H9 (cell line): ENCODE measurements at regions not wholly inside any gene's neighbourhood (a gene's known extent, or its start where the extent isn't known, plus 50 kb on each side); places are given as distances from the start of the nearest gene placed in this dataset.
"Not testable (repeated sequence)": the region's sequence is repeated elsewhere in the genome, so short reads cannot be mapped to it uniquely, and the experiment has no call there.

Experiments
- DNase-seq: peaks from one replicate; pipeline ENCODE4 v3.0.0-alpha.2; 2017
- H2AFZ ChIP-seq: one replicate; pipeline ENCODE4 v1.6.1; 2013; ENCODE audit warnings: mild to moderate bottlenecking, low read length, control low read depth, moderate library complexity
- H2AK5ac ChIP-seq: 2 replicates; pipeline ENCODE4 v1.6.1; 2013; ENCODE audit warnings: low read length, control low read depth, mixed read lengths; ENCODE audit not compliant: insufficient read length
- H2BK120ac ChIP-seq: one replicate; pipeline ENCODE4 v1.6.1; 2013; ENCODE audit warnings: low read depth, mild to moderate bottlenecking, low read length, control low read depth, inconsistent platforms; ENCODE audit not compliant: poor library complexity, severe bottlenecking
- H2BK12ac ChIP-seq: 2 replicates; pipeline ENCODE4 v1.6.1; 2013; ENCODE audit warnings: low read length, control low read depth, mixed read lengths, low read depth; ENCODE audit not compliant: insufficient read length
- H2BK15ac ChIP-seq: 2 replicates; pipeline ENCODE4 v1.6.1; 2013; ENCODE audit warnings: low read depth, low read length, control low read depth
- H2BK20ac ChIP-seq: one replicate; pipeline ENCODE4 v1.6.1; 2013; ENCODE audit warnings: low read depth, mild to moderate bottlenecking, low read length, control low read depth, inconsistent platforms; ENCODE audit not compliant: poor library complexity, severe bottlenecking
- H2BK5ac ChIP-seq: 2 replicates; pipeline ENCODE4 v1.6.1; 2013; ENCODE audit warnings: low read length, control low read depth, mixed read lengths; ENCODE audit not compliant: insufficient read length
- H3K14ac ChIP-seq: 2 replicates; pipeline ENCODE4 v1.6.1; 2013; ENCODE audit warnings: low read length, control low read depth; ENCODE audit not compliant: insufficient read depth
- H3K18ac ChIP-seq: 2 replicates; pipeline ENCODE4 v1.6.1; 2013; ENCODE audit warnings: low read depth, mild to moderate bottlenecking, mixed read lengths, low read length, control low read depth; ENCODE audit not compliant: insufficient read length
- H3K23ac ChIP-seq: 2 replicates; pipeline ENCODE4 v1.6.1; 2013; ENCODE audit warnings: low read length, control low read depth, mixed read lengths, low read depth; ENCODE audit not compliant: insufficient read length
- H3K23me2 ChIP-seq: 2 replicates; pipeline ENCODE4 v1.6.1; 2013; ENCODE audit warnings: low read depth, mild to moderate bottlenecking, mixed read lengths, low read length, control low read depth; ENCODE audit not compliant: insufficient read length, poor library complexity, severe bottlenecking
- H3K27ac ChIP-seq: 2 replicates; pipeline ENCODE4 v1.5.1; 2013; ENCODE audit warnings: low read length, control low read depth, mixed read lengths, low read depth; ENCODE audit not compliant: insufficient read length
- H3K27me3 ChIP-seq: 2 replicates; pipeline ENCODE4 v1.6.1; 2013; ENCODE audit warnings: low read length, control low read depth, inconsistent platforms; ENCODE audit not compliant: insufficient read depth
- H3K4ac ChIP-seq: 2 replicates; pipeline ENCODE4 v1.6.1; 2013; ENCODE audit warnings: low read depth, mild to moderate bottlenecking, control low read depth, inconsistent platforms, low read length, moderate library complexity
- H3K4me1 ChIP-seq: 2 replicates; pipeline ENCODE4 v1.6.1; 2013; ENCODE audit warnings: low read length, control low read depth, inconsistent platforms; ENCODE audit not compliant: insufficient read depth
- H3K4me2 ChIP-seq: 2 replicates; pipeline ENCODE4 v1.6.1; 2013; ENCODE audit warnings: low read length, control low read depth, mixed read lengths; ENCODE audit not compliant: insufficient read length, insufficient read depth
- H3K56ac ChIP-seq: 2 replicates; pipeline ENCODE4 v1.6.1; 2013; ENCODE audit warnings: low read depth, mild to moderate bottlenecking, mixed read lengths, low read length, control low read depth; ENCODE audit not compliant: insufficient read length
- H3K79me1 ChIP-seq: 2 replicates; pipeline ENCODE4 v1.6.1; 2013; ENCODE audit warnings: low read depth, mild to moderate bottlenecking, moderate library complexity, low read length, control low read depth, inconsistent platforms; ENCODE audit not compliant: insufficient read depth, poor library complexity, severe bottlenecking
- H3K79me2 ChIP-seq: 2 replicates; pipeline ENCODE4 v1.6.1; 2013; ENCODE audit warnings: low read length, control low read depth, inconsistent platforms; ENCODE audit not compliant: insufficient read depth
- H3K9ac ChIP-seq: 2 replicates; pipeline ENCODE4 v1.6.1; 2013; ENCODE audit warnings: low read length, control low read depth, mixed read lengths; ENCODE audit not compliant: insufficient read length; ENCODE audit errors: extremely low read depth
- H3K9me3 ChIP-seq: one replicate; pipeline ENCODE4 v1.6.1; 2013; ENCODE audit warnings: low read depth, low read length, inconsistent platforms; ENCODE audit not compliant: control insufficient read depth
- H3T11ph ChIP-seq: one replicate; pipeline ENCODE4 v1.6.1; 2013; ENCODE audit warnings: mild to moderate bottlenecking, low read length, control low read depth, inconsistent platforms
- H4K20me1 ChIP-seq: one replicate; pipeline ENCODE4 v1.6.1; 2013; ENCODE audit not compliant: control insufficient read depth, insufficient read length, insufficient read depth
- H4K5ac ChIP-seq: 2 replicates; pipeline ENCODE4 v1.6.1; 2013; ENCODE audit warnings: low read depth, mild to moderate bottlenecking, mixed read lengths, low read length, control low read depth; ENCODE audit not compliant: insufficient read length
- H4K8ac ChIP-seq: replicated peaks from 2 replicates; pipeline ENCODE4 v1.6.1; 2013; ENCODE audit warnings: low read length, control low read depth, mixed read lengths, low read depth; ENCODE audit not compliant: insufficient read length
- H4K91ac ChIP-seq: 2 replicates; pipeline ENCODE4 v1.6.1; 2013; ENCODE audit warnings: low read depth, mild to moderate bottlenecking, moderate library complexity, mixed read lengths, low read length, control low read depth; ENCODE audit not compliant: insufficient read length
- H3K27ac Mint-ChIP-seq, 3 experiments: 2 replicates in 2 of 3; 3 replicates in 1 of 3; pipeline ENCODE4 v1.8.0; 2020 to 2021; ENCODE audit warnings: mixed read lengths in 3 of 3, mild to moderate bottlenecking in 1 of 3, moderate library complexity in 1 of 3
- H3K27me3 Mint-ChIP-seq: 2 replicates; pipeline ENCODE4 v1.8.0; 2021; ENCODE audit warnings: low read depth, mild to moderate bottlenecking, moderate library complexity, mixed read lengths
- H3K36me3 Mint-ChIP-seq, 3 experiments: 2 replicates in 2 of 3; 3 replicates in 1 of 3; pipeline ENCODE4 v1.8.0; 2020 to 2021; ENCODE audit warnings: low read depth in 3 of 3, mixed read lengths in 3 of 3; ENCODE audit not compliant: insufficient read depth in 1 of 3
- H3K4me1 Mint-ChIP-seq, 2 experiments: 2 replicates each; pipeline ENCODE4 v1.8.0; 2020; ENCODE audit warnings: mixed read lengths in 2 of 2
- H3K4me3 Mint-ChIP-seq, 2 experiments: 2 replicates in 1 of 2; 3 replicates in 1 of 2; pipeline ENCODE4 v1.8.0; 2020 to 2021; ENCODE audit warnings: mild to moderate bottlenecking in 2 of 2, mixed read lengths in 2 of 2, moderate library complexity in 1 of 2
- H3K9me3 Mint-ChIP-seq, 2 experiments: 2 replicates in 1 of 2; 3 replicates in 1 of 2; pipeline ENCODE4 v1.8.0; 2020; ENCODE audit warnings: mild to moderate bottlenecking in 2 of 2, mixed read lengths in 2 of 2, moderate library complexity in 1 of 2

DNA sequence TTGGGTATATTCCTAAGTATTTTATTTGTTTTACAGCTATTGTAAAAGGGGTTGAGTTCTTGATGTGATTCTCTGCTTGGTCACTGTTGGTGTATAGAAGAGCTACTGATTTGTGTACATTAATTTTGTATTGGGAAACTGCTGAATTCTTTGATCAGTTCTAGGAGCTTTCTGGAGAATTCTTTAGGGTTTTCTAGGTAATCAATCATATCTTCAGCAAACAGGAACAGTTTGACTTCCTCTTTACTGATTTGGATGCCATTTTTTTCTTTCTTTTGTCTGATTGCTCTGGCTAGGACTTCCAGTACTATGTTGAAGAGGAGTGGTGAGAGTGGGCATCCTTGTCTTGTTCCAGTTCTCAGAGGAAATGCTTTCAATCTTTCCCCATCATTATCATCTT, 50.1 kb upstream of the VSIG4 start:
- not testable (repeated sequence) for H2BK15ac ChIP-seq, H3K14ac ChIP-seq, H2BK12ac ChIP-seq, H3K4ac ChIP-seq, H4K5ac ChIP-seq, H2BK20ac ChIP-seq, H3K27ac ChIP-seq, H2AK5ac ChIP-seq, H3K79me2 ChIP-seq, H3K23me2 ChIP-seq, H4K20me1 ChIP-seq, H3K36me3 Mint-ChIP-seq, H3K27me3 ChIP-seq, H3K56ac ChIP-seq, H2AFZ ChIP-seq, H3K4me1 ChIP-seq, H4K8ac ChIP-seq, H3K79me1 ChIP-seq, H3K4me3 Mint-ChIP-seq, H4K91ac ChIP-seq, H3T11ph ChIP-seq, H3K4me1 Mint-ChIP-seq, H3K27me3 Mint-ChIP-seq, H3K18ac ChIP-seq, H3K9ac ChIP-seq, H3K23ac ChIP-seq, DNase-seq, H2BK5ac ChIP-seq, H3K4me2 ChIP-seq, H3K27ac Mint-ChIP-seq, H2BK120ac ChIP-seq
- H3K9me3 ChIP-seq = peaks cover 11% of the 10 kb centered on the region
- peaks cover 70 to 81% of the 10 kb centered on the region in 2 experiments for H3K9me3 Mint-ChIP-seq
